Nephron (organoid): ENCODE measurements at regions not wholly inside any gene's neighbourhood (a gene's known extent, or its start where the extent isn't known, plus 50 kb on each side); places are given as distances from the start of the nearest gene placed in this dataset.

Experiments used
- H3K27ac Mint-ChIP-seq, 3 experiments: 2 replicates each; pipeline ENCODE4 v1.8.0; 2020; ENCODE audit warnings: mixed read lengths in 3 of 3, mild to moderate bottlenecking in 2 of 3, moderate library complexity in 1 of 3
- H3K27me3 Mint-ChIP-seq: 2 replicates; pipeline ENCODE4 v1.8.0; 2021; ENCODE audit warnings: low read depth, mild to moderate bottlenecking, moderate library complexity, mixed read lengths
- H3K36me3 Mint-ChIP-seq: 2 replicates; pipeline ENCODE4 v1.8.0; 2020; ENCODE audit warnings: low read depth, mixed read lengths
- H3K4me1 Mint-ChIP-seq: 2 replicates; pipeline ENCODE4 v1.8.0; 2020; ENCODE audit warnings: mixed read lengths
- H3K4me3 Mint-ChIP-seq, 3 experiments: 2 replicates each; pipeline ENCODE4 v1.8.0; 2020; ENCODE audit warnings: mild to moderate bottlenecking in 3 of 3, mixed read lengths in 3 of 3, moderate library complexity in 2 of 3
- H3K9me3 Mint-ChIP-seq: 2 replicates; pipeline ENCODE4 v1.8.0; 2020; ENCODE audit warnings: mixed read lengths
- TF ChIP-seq, protein P1 (sequence below), 3 experiments: fragments of 200-600 bp; sonication (generic); IDR thresholded peaks; one replicate each; pipeline ENCODE4 v1.5.0; 2021; ENCODE audit warnings: antibody characterized with exemption in 3 of 3; ENCODE audit not compliant: unreplicated experiment in 3 of 3

DNA sequence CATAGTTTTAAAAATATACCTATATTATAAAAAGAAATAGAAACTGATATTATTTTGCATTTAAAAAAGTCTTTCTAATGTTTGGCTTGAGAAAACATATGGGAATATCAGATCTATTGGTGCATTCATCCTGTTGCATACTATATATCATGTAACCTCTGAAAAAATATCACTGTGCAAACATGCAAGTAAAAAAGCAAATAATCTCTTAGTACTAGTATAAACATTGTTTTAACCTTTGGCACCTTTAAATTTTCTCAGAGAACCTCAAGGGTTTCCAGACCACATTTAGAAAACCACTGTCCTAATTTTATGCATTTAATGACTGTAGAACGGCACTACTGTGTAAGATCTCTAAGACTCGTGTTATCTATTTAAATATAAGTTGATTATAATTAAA is 416.8 kb downstream of the LRFN5 start:
- Mint-ChIP-seq H3K4me3 (no peak overlapping the region), H3K36me3 (no peaks in the 10 kb centered on the region), H3K9me3 (peaks cover 12% of the 10 kb centered on the region), H3K27me3 (peaks cover 33% of the 10 kb centered on the region), H3K27ac (no peak overlapping the region), H3K4me1 (no peaks in the 10 kb centered on the region)
- TF ChIP-seq, protein P1, sequence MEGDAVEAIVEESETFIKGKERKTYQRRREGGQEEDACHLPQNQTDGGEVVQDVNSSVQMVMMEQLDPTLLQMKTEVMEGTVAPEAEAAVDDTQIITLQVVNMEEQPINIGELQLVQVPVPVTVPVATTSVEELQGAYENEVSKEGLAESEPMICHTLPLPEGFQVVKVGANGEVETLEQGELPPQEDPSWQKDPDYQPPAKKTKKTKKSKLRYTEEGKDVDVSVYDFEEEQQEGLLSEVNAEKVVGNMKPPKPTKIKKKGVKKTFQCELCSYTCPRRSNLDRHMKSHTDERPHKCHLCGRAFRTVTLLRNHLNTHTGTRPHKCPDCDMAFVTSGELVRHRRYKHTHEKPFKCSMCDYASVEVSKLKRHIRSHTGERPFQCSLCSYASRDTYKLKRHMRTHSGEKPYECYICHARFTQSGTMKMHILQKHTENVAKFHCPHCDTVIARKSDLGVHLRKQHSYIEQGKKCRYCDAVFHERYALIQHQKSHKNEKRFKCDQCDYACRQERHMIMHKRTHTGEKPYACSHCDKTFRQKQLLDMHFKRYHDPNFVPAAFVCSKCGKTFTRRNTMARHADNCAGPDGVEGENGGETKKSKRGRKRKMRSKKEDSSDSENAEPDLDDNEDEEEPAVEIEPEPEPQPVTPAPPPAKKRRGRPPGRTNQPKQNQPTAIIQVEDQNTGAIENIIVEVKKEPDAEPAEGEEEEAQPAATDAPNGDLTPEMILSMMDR (IDR thresholded peaks at IDR 0.05; ENCODE audit: unreplicated experiment in 3 of 3): no peak

GRCh38 chr14:42014301-42014700 is 407.6 kb downstream of the LRFN5 start:
- TF ChIP-seq, protein P1 (IDR thresholded peaks at IDR 0.05; ENCODE audit: unreplicated experiment in 3 of 3): no peak
- H3K4me1 Mint-ChIP-seq: no peaks in the 10 kb centered on the region
- no peak overlapping the region for H3K27ac Mint-ChIP-seq
- H3K27me3 Mint-ChIP-seq: peaks cover 14% of the 10 kb centered on the region
- no peaks in the 10 kb centered on the region for H3K36me3 Mint-ChIP-seq
- no peaks in the 10 kb centered on the region for H3K9me3 Mint-ChIP-seq
- no peak overlapping the region for H3K4me3 Mint-ChIP-seq

GRCh38 chr14:42013559-42013958 is 406.9 kb downstream of the LRFN5 start:
- TF ChIP-seq, protein P1 (IDR thresholded peaks at IDR 0.05; ENCODE audit: unreplicated experiment in 3 of 3): no peak
- Mint-ChIP-seq H3K36me3 (no peaks in the 10 kb centered on the region), H3K4me3 (no peak overlapping the region), H3K27me3 (peaks cover 7% of the 10 kb centered on the region), H3K9me3 (no peaks in the 10 kb centered on the region), H3K27ac (no peak overlapping the region), H3K4me1 (no peaks in the 10 kb centered on the region)

DNA sequence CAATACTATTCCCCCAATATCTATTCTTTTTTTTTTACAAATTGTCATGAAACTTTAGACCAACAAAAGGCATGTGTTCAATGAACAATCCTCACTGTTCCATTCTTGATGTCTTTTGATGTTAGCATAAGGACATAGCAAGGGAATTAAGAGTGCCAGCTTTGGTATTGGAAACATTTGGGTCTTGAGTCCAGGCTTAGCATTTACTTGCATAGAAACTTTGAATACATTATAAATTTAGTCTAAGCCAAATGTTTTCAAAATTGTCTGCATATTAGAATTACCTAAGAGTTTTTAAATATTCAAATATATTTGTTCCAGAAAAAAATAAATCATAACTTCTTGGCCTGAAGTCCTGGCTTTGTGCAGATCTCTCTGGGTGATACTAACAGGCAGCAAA is 406.5 kb downstream of the LRFN5 start:
- H3K4me1 Mint-ChIP-seq: no peaks in the 10 kb centered on the region
- no peak overlapping the region for H3K4me3 Mint-ChIP-seq
- peaks cover 7% of the 10 kb centered on the region for H3K27me3 Mint-ChIP-seq
- H3K27ac Mint-ChIP-seq: no peak overlapping the region
- no peaks in the 10 kb centered on the region for H3K36me3 Mint-ChIP-seq
- TF ChIP-seq, protein P1 (IDR thresholded peaks at IDR 0.05; ENCODE audit: unreplicated experiment in 3 of 3): no peak
- H3K9me3 Mint-ChIP-seq: no peaks in the 10 kb centered on the region

DNA sequence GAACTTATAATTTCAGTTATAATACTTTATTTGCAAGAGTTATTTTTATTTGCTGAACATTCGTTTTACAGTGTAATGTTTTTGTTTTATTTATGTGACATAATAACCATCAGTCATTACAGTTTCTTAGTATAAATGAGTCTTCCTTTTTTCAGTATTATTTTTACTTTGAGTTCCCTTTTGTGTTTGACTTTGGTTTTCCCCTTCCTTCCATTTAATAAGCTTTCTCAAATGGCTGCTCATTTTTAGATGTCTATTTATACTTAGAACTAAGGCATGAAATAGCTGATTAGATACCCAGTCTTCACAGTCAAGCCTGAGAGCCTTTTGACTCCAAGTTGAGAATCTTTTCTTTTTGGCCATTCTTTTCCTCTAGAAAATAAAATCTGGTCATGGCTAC is 404.5 kb downstream of the LRFN5 start:
- Mint-ChIP-seq H3K27me3 (no peaks in the 10 kb centered on the region), H3K4me1 (no peaks in the 10 kb centered on the region), H3K27ac (no peak overlapping the region), H3K36me3 (no peaks in the 10 kb centered on the region), H3K9me3 (no peaks in the 10 kb centered on the region), H3K4me3 (no peak overlapping the region)
- TF ChIP-seq, protein P1 (IDR thresholded peaks at IDR 0.05; ENCODE audit: unreplicated experiment in 3 of 3): no peak

DNA sequence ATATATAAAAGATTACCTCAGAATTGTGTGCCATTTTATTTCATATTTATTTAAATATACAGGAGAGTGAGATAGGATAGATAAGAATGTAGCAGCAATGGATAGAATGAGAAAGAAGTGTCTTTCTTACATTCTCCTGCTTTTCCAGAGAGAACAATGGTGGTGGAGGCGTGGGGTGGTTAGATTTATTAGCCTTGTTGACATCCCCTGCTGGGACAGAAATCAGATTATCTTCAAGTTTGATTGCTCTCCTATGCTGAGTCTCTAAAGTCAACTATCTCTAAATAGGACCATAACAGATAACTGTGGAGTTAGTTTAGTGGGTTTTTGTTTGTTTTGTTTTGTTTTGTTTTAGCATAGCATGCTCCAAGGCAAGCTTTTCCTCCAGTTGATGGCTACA is 397.6 kb downstream of the LRFN5 start:
- H3K9me3 Mint-ChIP-seq: no peaks in the 10 kb centered on the region
- H3K27ac Mint-ChIP-seq: no peak overlapping the region
- TF ChIP-seq, protein P1 (IDR thresholded peaks at IDR 0.05; ENCODE audit: unreplicated experiment in 3 of 3): no peak
- no peak overlapping the region for H3K4me3 Mint-ChIP-seq
- H3K4me1 Mint-ChIP-seq: no peaks in the 10 kb centered on the region
- H3K36me3 Mint-ChIP-seq: no peaks in the 10 kb centered on the region
- H3K27me3 Mint-ChIP-seq: no peaks in the 10 kb centered on the region
